ENCODE measurements at regions not wholly inside any gene's neighbourhood (a gene's known extent, or its start where the extent isn't known, plus 50 kb on each side); places are given as distances from the start of the nearest gene placed in this dataset.

DNA sequence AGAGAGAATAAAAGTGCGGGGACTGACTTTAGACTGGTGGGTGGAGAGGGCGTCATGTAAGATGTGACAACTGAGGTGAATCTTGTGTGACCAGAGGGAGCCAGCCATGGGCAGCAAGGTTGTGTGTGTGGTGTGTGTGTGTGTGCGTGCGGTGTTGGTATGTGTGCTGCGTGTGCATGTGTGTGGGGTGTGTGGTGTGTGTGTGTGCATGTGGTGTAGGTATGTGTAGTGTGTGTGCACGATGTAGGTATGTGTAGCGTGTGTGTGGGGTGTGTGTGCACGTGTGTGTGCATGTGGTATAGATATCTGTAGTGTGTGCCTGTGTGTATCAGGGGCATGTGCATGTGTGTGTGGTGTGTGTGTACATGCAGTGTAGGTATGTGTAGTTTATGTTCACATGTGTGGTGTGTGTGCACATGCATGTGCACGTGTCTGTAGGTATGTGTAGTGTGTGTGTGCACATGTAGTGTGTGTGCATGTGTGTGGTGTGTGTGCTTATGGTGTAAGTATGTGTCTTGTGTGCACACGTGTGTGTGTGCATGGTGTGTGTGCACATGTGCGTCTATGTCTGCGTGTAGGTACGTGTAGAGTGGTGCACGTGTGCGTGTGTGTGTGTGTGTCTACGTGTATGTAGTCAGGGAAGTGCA, 312.3 kb upstream of the MKI67 start:
- Histone ChIP-seq H3K36me3 (ENCODE audit: control insufficient read depth in 2 of 2, extremely low read depth in 1 of 2, insufficient read depth in 2 of 2, low read length in 2 of 2) (no peaks in the 10 kb centered on the region), H3K4me1 (ENCODE audit: control insufficient read depth, extremely low read depth, insufficient read depth, low read length) (no peaks in the 10 kb centered on the region), H3K9ac (replicated peaks; ENCODE audit: extremely low read depth, insufficient read depth, low read length) (no peak overlapping the region), H3K4me2 (ENCODE audit: insufficient read depth, low read length) (no peak overlapping the region), H3K27ac (ENCODE audit: insufficient read depth, low read depth, low read length) (no peak overlapping the region), H3K4me3 (replicated peaks in 1 of 3; ENCODE audit: insufficient read depth in 1 of 3, low read depth in 1 of 3, low read length in 3 of 3) (no peak overlapping the region), H4K20me1 (replicated peaks; ENCODE audit: control insufficient read depth, extremely low read depth, insufficient read depth, low read length) (no peaks in the 10 kb centered on the region), H3K9me1 (replicated peaks; ENCODE audit: control insufficient read depth, extremely low read depth, insufficient read depth, low read length) (no peaks in the 10 kb centered on the region), H3K9me3 (replicated peaks; ENCODE audit: control insufficient read depth, insufficient read depth, low read length) (no peaks in the 10 kb centered on the region), H2AFZ (ENCODE audit: low read depth, low read length) (no peak overlapping the region), H3K27me3 (ENCODE audit: control insufficient read depth in 2 of 2, insufficient read depth in 2 of 2, low read length in 2 of 2) (no peaks in the 10 kb centered on the region), H3K79me2 (ENCODE audit: control insufficient read depth, insufficient read depth, low read length) (no peaks in the 10 kb centered on the region)
- dilution Hi-C loops (cut with MboI; ENCODE audit: extremely low pct_ligation_motif_present, low sequenced_read_pairs), result no loop called here
- TF ChIP-seq, protein P1, sequence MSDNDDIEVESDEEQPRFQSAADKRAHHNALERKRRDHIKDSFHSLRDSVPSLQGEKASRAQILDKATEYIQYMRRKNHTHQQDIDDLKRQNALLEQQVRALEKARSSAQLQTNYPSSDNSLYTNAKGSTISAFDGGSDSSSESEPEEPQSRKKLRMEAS (IDR thresholded peaks at IDR 0.05; ENCODE audit: insufficient read depth, insufficient read length), result peak; percentile 31
- TF ChIP-seq POLR2AphosphoS5 (IDR thresholded peaks at IDR 0.05; ENCODE audit: insufficient read depth, low read depth, low read length) (no peak), MYC (IDR thresholded peaks at IDR 0.05; ENCODE audit: low read depth, low read length) (no peak)
- FAIRE-seq, result no peak
- ChIA-PET POLR2A (no interaction called here), CTCF (no interaction called here)
- no peak for DNase-seq (ENCODE audit: low read depth, low spot score)
- no TSS peak for BruUV-seq (replicated peaks)
- intact Hi-C loops (cut with micrococcal nuclease), result no loop called here

DNA sequence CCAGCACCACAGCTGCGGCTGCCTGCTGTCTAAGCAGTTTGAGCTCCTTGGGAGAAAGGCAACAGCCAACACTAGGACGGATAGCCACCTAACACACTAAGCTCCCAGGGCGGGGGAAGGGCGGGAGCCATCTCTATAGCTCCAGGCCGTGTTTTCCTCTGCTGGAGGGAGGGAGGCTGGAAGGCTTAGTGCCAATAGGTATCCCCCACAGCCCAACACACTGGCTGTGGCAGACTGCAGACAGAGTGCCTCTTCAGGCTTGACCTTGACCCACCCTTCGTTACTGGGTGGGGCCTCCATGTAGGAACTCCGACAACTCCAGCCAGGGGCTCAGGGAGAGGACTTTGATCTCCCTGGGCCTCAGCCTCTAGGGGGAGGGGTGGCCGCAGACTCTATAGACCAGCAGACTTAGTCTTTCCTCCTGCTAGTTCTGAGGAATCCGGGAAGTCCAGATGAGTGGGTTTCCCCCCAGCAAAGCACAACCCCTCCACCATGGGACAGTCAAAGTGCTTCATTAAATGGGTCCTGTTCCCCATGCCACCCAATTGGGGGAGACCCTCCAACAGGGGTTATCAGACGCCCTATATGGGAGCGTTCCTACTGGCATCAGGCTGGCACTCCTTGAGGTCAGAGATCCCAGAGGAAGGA, 314.4 kb upstream of the MKI67 start:
- dilution Hi-C loops (cut with MboI; ENCODE audit: extremely low pct_ligation_motif_present, low sequenced_read_pairs), result no loop called here
- Histone ChIP-seq H3K36me3 (ENCODE audit: control insufficient read depth in 2 of 2, extremely low read depth in 1 of 2, insufficient read depth in 2 of 2, low read length in 2 of 2) (no peaks in the 10 kb centered on the region), H3K9me3 (replicated peaks; ENCODE audit: control insufficient read depth, insufficient read depth, low read length) (no peaks in the 10 kb centered on the region), H4K20me1 (replicated peaks; ENCODE audit: control insufficient read depth, extremely low read depth, insufficient read depth, low read length) (no peaks in the 10 kb centered on the region), H3K4me2 (ENCODE audit: insufficient read depth, low read length) (no peak overlapping the region), H3K79me2 (ENCODE audit: control insufficient read depth, insufficient read depth, low read length) (no peaks in the 10 kb centered on the region), H3K27me3 (ENCODE audit: control insufficient read depth in 2 of 2, insufficient read depth in 2 of 2, low read length in 2 of 2) (no peaks in the 10 kb centered on the region), H2AFZ (ENCODE audit: low read depth, low read length) (no peak overlapping the region), H3K9me1 (replicated peaks; ENCODE audit: control insufficient read depth, extremely low read depth, insufficient read depth, low read length) (no peaks in the 10 kb centered on the region), H3K27ac (ENCODE audit: insufficient read depth, low read depth, low read length) (no peak overlapping the region), H3K4me1 (ENCODE audit: control insufficient read depth, extremely low read depth, insufficient read depth, low read length) (no peaks in the 10 kb centered on the region), H3K9ac (replicated peaks; ENCODE audit: extremely low read depth, insufficient read depth, low read length) (no peak overlapping the region), H3K4me3 (replicated peaks in 1 of 3; ENCODE audit: insufficient read depth in 1 of 3, low read depth in 1 of 3, low read length in 3 of 3) (no peak overlapping the region)
- FAIRE-seq (no peak), DNase-seq (ENCODE audit: low read depth, low spot score) (no peak)
- BruUV-seq (replicated peaks), result no TSS peak
- TF ChIP-seq EZH2 (IDR thresholded peaks at IDR 0.05; ENCODE audit: borderline replicate concordance, low read depth, low read length, severe bottlenecking), result no peak
- TF ChIP-seq POLR2A (IDR thresholded peaks at IDR 0.05; ENCODE audit: low read depth, low read length), result no peak
- TF ChIP-seq, protein P1 (IDR thresholded peaks at IDR 0.05; ENCODE audit: insufficient read depth, insufficient read length), result no peak
- no peak for TF ChIP-seq GATA2 (IDR thresholded peaks at IDR 0.05; ENCODE audit: insufficient read depth, insufficient read length, low read depth, low read length)
- TF ChIP-seq POLR2AphosphoS5 (IDR thresholded peaks at IDR 0.05; ENCODE audit: insufficient read depth, low read depth, low read length), result no peak
- TF ChIP-seq MYC (IDR thresholded peaks at IDR 0.05; ENCODE audit: low read depth, low read length), result no peak
- TF ChIP-seq, protein P2, sequence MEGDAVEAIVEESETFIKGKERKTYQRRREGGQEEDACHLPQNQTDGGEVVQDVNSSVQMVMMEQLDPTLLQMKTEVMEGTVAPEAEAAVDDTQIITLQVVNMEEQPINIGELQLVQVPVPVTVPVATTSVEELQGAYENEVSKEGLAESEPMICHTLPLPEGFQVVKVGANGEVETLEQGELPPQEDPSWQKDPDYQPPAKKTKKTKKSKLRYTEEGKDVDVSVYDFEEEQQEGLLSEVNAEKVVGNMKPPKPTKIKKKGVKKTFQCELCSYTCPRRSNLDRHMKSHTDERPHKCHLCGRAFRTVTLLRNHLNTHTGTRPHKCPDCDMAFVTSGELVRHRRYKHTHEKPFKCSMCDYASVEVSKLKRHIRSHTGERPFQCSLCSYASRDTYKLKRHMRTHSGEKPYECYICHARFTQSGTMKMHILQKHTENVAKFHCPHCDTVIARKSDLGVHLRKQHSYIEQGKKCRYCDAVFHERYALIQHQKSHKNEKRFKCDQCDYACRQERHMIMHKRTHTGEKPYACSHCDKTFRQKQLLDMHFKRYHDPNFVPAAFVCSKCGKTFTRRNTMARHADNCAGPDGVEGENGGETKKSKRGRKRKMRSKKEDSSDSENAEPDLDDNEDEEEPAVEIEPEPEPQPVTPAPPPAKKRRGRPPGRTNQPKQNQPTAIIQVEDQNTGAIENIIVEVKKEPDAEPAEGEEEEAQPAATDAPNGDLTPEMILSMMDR (IDR thresholded peaks at IDR 0.05; ENCODE audit: extremely low read depth in 1 of 2, insufficient read depth in 1 of 2, low read depth in 1 of 2, low read length in 2 of 2), result no peak
- CTCF ChIA-PET, result no interaction called here
- intact Hi-C loops (cut with micrococcal nuclease), result no loop called here
- POLR2A ChIA-PET, result no interaction called here
